ENCODE measurements at regions not wholly inside any gene's neighbourhood (a gene's known extent, or its start where the extent isn't known, plus 50 kb on each side); places are given as distances from the start of the nearest gene placed in this dataset.

DNA sequence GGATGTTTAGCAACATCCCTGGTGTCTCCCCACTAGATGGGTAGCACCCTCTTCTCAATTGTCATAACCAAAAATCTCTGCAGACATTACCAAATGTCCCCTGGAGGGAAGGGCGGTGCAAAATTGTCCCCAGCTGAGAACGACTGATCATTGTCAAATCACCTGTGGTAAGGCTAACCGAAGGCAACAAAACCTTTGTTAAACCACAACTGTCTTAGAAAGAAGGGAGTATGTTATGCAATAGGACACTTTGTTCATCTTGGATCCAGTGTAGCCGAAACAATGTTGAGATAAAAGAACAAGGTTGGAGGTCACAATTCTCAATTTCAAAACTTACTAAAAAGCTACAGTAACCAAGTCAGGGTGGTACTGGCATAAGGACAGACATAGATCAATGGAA, 50.3 kb upstream of the ST3GAL5 start:
- DNase-seq, result no peak

All from retina (tissue), 1 donor.